A549 (cell line): ENCODE measurements at regions not wholly inside any gene's neighbourhood (a gene's known extent, or its start where the extent isn't known, plus 50 kb on each side); places are given as distances from the start of the nearest gene placed in this dataset.

Source experiments
- ELK1 ChIP-seq: fragments of 150-350 bp; IDR thresholded peaks from 2 replicates; pipeline ENCODE4 v1.6.1; 2014; ENCODE audit warnings: low read depth, mild to moderate bottlenecking, low read length
- JUNB ChIP-seq: fragments of >200 bp; sonication (Bioruptor Twin); formaldehyde crosslinking; IDR thresholded peaks from 2 replicates; pipeline ENCODE4 v1.6.1; 2016
- REST ChIP-seq: fragments of 200-600 bp; sonication (generic); IDR thresholded peaks from 2 replicates; pipeline ENCODE4 v1.6.1; 2016; ENCODE audit warnings: antibody characterized with exemption, mild to moderate bottlenecking, moderate library complexity
- TF ChIP-seq, protein P1 (sequence below): fragments of >200 bp; sonication (Bioruptor Twin); formaldehyde crosslinking; IDR thresholded peaks from 3 replicates; pipeline ENCODE4 v1.5.1; 2016

DNA sequence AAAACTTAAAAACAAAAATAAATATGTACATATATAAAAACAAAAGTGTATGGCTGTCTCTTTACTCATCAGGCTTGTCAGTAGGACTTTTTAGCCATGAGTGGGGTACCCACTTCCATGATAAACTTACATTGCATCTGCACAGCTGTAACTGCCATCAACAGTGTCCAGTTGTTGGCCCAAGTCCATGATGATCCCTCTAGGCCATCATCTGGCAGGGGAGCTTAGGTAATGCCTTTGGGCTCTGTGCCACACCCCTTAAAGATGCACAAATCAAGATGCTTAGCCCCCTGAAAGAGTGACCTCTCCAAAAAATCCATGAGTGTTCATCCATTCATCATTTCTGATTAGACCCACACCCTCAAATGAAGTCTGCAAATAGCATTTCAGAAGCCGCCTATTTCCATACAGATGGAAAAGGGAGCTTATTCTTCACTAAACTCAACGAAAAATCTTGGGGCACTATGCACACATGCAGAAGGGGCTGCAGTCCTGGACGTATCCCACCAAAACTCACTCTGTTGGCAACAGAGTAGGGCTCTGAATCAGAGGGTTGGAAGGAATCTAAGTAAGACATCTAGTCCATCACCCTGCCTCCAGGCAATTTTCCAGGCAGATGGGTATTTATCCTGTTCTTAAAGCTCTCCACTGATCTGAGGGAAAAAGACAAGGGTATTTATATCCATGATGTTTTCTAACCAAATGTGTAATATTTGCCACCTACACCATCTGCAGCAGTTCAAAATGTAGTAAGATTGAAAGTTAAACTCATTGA lies 691.0 kb downstream of the ZEB2 start:
- TF ChIP-seq, protein P1, sequence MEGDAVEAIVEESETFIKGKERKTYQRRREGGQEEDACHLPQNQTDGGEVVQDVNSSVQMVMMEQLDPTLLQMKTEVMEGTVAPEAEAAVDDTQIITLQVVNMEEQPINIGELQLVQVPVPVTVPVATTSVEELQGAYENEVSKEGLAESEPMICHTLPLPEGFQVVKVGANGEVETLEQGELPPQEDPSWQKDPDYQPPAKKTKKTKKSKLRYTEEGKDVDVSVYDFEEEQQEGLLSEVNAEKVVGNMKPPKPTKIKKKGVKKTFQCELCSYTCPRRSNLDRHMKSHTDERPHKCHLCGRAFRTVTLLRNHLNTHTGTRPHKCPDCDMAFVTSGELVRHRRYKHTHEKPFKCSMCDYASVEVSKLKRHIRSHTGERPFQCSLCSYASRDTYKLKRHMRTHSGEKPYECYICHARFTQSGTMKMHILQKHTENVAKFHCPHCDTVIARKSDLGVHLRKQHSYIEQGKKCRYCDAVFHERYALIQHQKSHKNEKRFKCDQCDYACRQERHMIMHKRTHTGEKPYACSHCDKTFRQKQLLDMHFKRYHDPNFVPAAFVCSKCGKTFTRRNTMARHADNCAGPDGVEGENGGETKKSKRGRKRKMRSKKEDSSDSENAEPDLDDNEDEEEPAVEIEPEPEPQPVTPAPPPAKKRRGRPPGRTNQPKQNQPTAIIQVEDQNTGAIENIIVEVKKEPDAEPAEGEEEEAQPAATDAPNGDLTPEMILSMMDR = no peak
- no peak for TF ChIP-seq JUNB
- no peak for TF ChIP-seq ELK1
- no peak for TF ChIP-seq REST
